ENCODE measurements at regions not wholly inside any gene's neighbourhood (a gene's known extent, or its start where the extent isn't known, plus 50 kb on each side); places are given as distances from the start of the nearest gene placed in this dataset.
"Not testable (repeated sequence)": the region's sequence is repeated elsewhere in the genome, so short reads cannot be mapped to it uniquely, and the experiment has no call there.

- not testable (repeated sequence) for DNase-seq (ENCODE audit: low read depth, low spot score)
Observed at GRCh38 chr15:92804610-92804936, 95.6 kb upstream of the CHD2 start.

GRCh38 chr15:92805080-92805690 is 94.9 kb upstream of the CHD2 start:
- DNase-seq (ENCODE audit: low read depth, low spot score), result no peak

- DNase-seq (ENCODE audit: low read depth, low spot score), result not testable (repeated sequence)
Observed at GRCh38 chr15:92806171-92806570, 94.0 kb upstream of the CHD2 start.

GRCh38 chr15:92806763-92807162 is 93.4 kb upstream of the CHD2 start:
- no peak for DNase-seq (ENCODE audit: low read depth, low spot score)

GRCh38 chr15:92807971-92808571 is 92.1 kb upstream of the CHD2 start:
- DNase-seq (ENCODE audit: low read depth, low spot score), result peak; percentile 14

- DNase-seq (ENCODE audit: low read depth, low spot score), result peak; percentile 74
Observed at GRCh38 chr15:92808598-92809063, 91.5 kb upstream of the CHD2 start.

- DNase-seq (ENCODE audit: low read depth, low spot score), result peak; percentile 99
Observed at GRCh38 chr15:92809064-92809879, 90.9 kb upstream of the CHD2 start.

- peak; percentile 72 for DNase-seq (ENCODE audit: low read depth, low spot score)
Observed at GRCh38 chr15:92809880-92810361, 90.2 kb upstream of the CHD2 start.

GRCh38 chr15:92810418-92811138 is 89.5 kb upstream of the CHD2 start:
- peak; percentile 83 for DNase-seq (ENCODE audit: low read depth, low spot score)

GRCh38 chr15:92811148-92811913 is 88.8 kb upstream of the CHD2 start:
- DNase-seq (ENCODE audit: low read depth, low spot score), result peak; percentile 33

- DNase-seq (ENCODE audit: low read depth, low spot score), result no peak
Observed at GRCh38 chr15:92812271-92812670, 87.9 kb upstream of the CHD2 start.

GRCh38 chr15:92813485-92813884 is 86.6 kb upstream of the CHD2 start:
- DNase-seq (ENCODE audit: low read depth, low spot score), result no peak

GRCh38 chr15:92817339-92817886 is 82.7 kb upstream of the CHD2 start:
- DNase-seq (ENCODE audit: low read depth, low spot score), result peak; percentile 33

GRCh38 chr15:92818651-92819277 is 81.4 kb upstream of the CHD2 start:
- peak; percentile 53 for DNase-seq (ENCODE audit: low read depth, low spot score)

- DNase-seq (ENCODE audit: low read depth, low spot score), result peak; percentile 59
Observed at GRCh38 chr15:92819278-92820235, 80.6 kb upstream of the CHD2 start.

GRCh38 chr15:92820236-92821021 is 79.7 kb upstream of the CHD2 start:
- peak; percentile 98 for DNase-seq (ENCODE audit: low read depth, low spot score)

GRCh38 chr15:92821491-92822116 is 78.5 kb upstream of the CHD2 start:
- peak; percentile 58 for DNase-seq (ENCODE audit: low read depth, low spot score)
